ENCODE measurements at regions not wholly inside any gene's neighbourhood (a gene's known extent, or its start where the extent isn't known, plus 50 kb on each side); places are given as distances from the start of the nearest gene placed in this dataset.

DNA sequence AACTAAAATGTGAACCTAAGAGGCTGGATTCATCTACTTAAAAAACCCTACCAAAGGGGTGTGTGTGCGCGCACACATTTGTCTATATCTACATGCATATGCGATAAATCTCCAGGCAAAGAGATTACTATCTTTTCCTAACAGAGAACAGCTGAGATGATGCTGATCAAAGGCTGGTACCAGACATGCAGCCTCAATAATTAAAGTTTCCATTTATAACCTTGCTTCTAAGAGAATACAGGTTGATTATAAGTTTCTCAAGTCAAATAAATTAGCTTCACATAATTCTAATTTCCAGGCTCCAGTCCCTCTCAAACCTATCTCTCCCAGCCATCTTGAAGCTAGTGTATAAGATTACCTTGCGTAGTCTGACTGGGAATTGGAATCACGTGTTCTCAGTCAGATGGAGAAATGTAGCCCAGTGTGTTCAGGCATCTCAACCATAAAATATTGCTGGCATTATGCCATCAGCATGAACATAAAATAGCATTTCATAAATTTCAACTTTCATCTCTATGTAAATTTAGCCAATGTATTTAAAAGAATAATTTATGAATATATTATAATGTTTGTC is 1062.0 kb downstream of the XPNPEP1 start:
- no peak for DNase-seq (ENCODE audit: low spot score)

DNA sequence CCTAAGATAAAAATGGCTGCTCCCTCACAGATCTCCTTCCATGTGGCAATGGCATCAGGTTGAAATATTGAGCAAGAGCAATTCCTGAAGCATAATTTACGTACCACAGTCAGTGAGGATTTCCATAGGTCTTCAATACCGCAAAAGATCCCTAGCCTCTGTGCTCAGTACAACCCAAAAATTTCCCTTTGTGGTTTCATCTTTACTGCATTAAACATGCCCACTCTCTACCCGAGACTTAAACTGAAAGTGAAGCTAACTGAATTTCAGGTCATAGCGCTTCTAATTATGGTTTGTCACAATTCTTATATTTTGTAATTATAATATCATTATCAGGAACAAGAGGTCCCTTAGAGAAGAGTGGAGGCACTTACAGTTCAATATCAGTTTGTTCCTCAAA is 1071.1 kb downstream of the XPNPEP1 start:
- no peak for DNase-seq (ENCODE audit: low spot score)

DNA sequence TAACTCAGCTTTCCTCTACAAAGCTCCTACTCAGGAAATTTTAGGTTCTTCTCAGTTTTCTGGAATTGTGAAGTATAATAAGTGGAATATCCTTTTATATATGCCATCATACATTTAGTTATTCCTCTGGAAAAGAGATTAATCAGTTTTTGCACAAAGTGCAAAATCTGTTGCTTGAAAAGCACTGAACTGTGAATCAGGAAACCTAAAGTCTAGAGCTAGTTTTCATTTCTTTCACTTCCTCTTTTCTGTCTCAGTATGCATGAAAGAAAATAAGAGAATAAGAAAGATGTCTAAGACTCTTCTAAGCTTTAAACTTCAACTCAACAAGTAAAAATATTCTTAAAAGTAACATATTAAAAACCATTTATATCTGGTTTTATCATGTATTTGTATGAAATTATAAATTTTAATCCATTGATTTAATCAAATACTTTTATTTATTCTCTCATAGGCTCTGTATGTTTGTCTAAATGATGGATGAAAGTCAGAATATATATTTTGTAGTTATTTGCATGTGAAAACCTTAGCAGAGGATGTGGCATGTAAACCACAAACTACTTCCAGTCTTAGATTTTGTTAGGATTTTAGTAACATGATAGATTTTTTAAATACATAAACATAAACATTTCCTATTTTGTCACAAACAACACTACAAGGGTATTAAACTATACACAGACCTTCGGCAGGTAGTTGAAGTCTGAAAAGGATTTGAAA is 1073.0 kb downstream of the XPNPEP1 start:
- no peak for DNase-seq (ENCODE audit: low spot score)

DNA sequence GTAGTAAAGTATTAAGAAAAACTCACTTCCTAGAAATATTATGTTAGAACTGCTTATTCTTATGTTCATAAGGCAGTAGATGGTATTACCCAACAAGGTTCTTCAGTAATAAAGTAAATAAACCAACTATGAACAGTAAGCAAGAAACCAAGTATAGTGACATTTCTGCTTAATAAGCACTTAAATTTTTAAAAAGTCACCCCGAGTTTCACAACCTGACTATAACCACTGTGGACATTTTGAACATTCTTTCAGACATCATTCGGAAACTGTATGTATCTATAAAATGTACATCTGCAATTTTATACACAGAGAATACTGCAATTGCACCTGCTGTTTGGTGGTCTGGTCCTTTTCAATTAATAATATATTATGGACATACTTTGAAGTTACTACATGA is 1073.6 kb downstream of the XPNPEP1 start:
- DNase-seq (ENCODE audit: low spot score): no peak

DNA sequence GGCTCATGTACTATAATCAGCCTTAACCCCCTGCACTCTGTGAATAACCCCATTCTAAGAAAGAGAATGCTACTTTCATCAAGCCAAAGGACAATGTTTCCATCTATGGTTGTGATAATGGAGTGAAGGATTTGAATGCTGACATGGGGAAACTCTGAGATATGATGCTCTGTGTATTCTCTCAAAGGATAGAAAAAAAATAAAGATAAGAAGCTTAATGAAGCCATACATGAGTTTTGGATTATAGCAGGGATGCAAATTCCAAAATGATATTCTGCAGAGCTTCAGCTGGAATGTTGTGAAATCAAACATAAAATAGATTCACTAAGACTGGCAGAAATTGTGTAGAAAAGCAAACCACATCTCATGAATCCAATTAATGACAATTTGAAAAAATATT is 1074.1 kb downstream of the XPNPEP1 start:
- no peak for DNase-seq (ENCODE audit: low spot score)

DNA sequence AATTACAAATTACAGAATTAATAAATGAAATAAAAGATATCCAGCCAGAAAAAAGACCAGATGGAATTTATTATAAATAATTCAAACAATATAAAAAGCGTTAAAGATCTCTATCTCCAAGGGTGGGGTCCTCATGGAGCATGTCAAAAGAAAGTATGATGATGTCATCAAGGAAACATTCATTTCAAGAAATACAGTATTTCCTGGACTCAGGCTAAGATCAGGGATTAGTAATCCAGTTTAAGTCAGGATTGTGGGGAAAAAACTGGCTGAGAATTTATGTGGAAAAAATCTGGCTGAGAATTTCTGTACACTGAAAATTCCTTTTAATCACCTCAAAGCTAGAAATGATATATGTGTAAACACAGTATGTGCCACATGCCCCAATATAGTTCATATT is 1075.3 kb downstream of the XPNPEP1 start:
- DNase-seq (ENCODE audit: low spot score): no peak

DNA sequence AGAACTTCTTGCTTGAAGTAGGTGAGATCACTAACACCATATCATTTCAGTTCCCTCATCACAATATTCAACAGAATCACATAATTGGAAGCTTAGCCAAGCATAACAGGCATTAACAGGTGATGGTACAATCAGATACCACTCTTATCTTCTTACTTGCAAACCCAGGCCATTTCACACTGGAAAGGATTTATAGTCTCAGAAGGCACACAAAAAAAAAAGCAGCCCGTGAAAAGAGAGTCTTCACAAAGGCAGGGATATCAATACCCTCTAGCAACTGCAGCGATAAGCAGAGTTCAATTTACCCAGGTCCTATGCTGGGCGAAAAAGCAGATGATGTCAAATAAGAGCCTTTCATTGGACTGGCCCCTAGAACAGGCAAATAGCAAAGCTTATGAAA is 1082.4 kb downstream of the XPNPEP1 start:
- DNase-seq (ENCODE audit: low spot score): no peak

DNA sequence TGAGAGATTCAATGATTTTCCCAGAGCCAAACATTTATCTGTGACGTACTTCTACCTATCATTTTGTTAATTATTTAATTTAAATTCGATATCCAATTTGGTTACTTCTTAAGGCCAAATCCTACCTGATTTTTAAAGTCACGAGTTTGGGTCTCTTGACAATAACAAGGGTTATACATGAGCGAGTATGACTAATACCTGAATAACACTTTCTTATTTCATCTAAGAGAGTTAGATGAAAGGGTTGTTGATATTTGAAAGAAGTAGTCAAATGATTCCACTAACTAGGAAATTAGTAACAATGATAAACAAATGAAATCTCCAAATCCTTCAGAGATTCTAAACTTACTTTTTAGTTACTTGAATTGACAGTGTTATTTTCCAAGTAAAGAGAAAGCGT is 1086.9 kb downstream of the XPNPEP1 start:
- no peak for DNase-seq (ENCODE audit: low spot score)

DNA sequence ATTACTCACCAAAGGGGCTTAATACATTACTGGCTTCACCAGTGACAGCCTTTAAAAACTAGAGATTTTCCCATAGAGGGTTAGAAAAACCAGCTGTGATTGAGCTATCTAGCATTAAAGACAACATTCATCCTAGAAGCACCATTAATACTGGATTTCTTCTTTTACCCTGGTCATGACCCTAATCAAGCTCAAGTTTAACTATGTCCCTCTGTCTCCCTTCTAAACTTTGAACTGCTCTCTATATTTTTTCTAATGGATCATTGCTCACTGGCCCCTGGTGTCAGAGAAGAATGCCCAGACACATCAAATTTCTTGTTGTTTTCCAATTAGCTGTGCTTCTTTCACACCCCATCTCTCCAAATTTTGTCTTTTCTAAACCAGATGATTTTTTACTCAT is 1101.3 kb downstream of the XPNPEP1 start:
- no peak for DNase-seq (ENCODE audit: low spot score)

DNA sequence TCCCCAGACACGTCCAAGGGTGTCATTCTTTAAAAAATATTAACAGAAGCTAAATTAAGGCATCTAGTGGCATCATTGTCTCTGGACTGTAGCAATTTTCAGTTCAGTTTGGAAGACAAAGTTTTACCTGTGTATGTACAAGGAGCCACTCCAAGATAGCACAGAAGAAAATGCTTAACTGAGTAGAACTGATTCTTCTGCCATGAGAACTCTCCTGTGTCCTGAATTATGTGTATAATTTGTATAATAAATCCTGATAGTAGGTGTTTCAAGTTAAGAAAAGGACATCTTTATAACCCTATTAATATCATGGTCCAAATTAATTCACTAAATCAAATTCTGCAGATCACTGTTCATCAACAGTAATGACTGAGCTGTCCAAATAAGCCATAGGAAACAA is 1104.0 kb downstream of the XPNPEP1 start:
- no peak for DNase-seq (ENCODE audit: low spot score)

DNA sequence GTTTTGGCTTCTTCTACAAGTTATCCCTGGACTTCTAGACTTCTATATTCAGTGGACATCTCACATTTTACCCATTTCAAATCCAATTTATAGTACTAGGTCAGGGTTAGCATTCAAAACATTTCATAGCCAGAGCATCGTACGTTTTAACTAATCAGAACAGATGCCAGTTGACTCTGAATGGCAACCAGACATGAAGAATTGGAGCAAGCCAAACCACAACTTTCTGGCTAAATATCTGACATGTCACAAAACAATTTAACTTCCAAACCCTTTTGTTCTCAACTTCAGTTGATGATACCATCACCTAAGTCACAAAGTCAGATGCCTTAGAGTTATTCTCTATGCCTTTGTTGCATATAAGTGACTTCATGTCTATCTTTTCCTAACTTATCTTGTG is 1105.7 kb downstream of the XPNPEP1 start:
- DNase-seq (ENCODE audit: low spot score): no peak

DNA sequence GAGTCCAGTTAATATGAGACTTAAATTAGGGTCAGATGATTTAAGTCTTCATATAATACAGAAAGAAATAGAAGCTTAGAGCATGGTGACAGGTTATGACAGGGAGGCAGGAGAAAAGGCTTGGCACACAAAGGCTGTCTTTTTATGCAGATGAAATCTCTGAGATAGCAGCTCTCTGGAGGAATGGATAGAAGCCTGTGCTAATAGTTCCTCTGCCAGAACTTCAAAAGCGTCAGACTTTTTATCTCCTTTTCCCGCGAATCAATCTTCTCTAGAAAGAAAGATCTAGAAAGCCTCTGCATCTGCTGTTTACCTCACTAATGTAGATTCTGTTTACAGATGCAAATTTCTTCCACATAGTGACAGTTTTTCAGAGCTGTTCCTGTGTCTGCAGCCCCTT is 1106.2 kb downstream of the XPNPEP1 start:
- DNase-seq (ENCODE audit: low spot score): no peak

DNA sequence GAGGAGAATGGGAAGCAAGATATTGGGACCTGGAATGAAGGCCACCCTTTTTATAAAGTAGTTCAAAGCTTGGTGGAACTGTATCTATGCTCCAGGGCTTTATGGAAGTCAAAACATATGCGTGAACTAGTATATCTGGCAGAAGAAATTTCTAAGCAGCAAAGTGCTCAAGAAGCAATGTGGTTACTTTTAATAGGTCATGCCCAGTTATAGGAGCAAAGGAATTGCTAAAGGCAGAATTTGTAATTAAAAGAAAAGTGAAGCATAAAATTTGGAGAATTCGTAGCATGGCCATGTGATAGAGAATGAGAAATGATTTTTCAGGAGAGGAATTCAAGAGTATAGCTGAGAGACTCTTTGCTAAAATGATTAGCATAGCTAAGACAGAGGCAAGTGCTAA is 1110.4 kb downstream of the XPNPEP1 start:
- no peak for DNase-seq (ENCODE audit: low spot score)

DNA sequence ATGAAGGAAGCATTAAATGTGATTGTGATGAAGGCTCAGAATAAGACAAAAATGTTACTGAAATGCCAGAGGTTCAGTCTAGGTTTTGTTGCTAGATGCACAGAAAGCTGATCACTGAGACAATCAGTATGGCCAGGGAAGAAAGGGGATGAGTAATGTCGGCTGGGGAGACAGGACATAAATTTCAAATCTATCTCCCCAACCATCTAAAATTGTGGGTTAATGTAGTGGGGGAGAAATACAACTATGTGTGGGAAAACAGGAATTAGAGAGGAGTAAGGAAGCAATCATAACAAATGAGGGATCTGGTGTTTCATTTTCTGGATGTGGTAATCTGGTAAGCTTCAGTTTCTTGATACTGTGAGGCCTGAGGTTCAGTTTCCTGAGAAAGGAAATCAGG is 1111.0 kb downstream of the XPNPEP1 start:
- no peak for DNase-seq (ENCODE audit: low spot score)

DNA sequence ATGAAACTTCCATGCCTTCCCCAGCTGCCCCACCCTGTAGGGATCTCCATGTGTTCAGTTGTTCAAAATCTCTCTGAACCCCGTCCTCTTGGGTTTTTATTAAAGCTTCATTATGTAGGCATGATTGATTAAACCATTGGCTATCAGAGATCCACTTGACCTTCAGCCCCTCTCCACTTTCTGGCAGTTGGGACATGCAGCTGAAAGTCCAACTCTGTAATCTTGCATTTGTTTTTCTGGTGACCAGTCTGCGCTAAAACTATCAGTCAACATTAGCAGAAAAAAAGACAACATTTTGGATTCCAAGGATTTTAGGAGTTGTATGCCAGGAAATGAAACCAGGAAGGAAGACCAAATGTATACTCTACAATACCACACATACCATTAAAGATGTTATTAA is 1115.1 kb downstream of the XPNPEP1 start:
- no peak for DNase-seq (ENCODE audit: low spot score)

DNA sequence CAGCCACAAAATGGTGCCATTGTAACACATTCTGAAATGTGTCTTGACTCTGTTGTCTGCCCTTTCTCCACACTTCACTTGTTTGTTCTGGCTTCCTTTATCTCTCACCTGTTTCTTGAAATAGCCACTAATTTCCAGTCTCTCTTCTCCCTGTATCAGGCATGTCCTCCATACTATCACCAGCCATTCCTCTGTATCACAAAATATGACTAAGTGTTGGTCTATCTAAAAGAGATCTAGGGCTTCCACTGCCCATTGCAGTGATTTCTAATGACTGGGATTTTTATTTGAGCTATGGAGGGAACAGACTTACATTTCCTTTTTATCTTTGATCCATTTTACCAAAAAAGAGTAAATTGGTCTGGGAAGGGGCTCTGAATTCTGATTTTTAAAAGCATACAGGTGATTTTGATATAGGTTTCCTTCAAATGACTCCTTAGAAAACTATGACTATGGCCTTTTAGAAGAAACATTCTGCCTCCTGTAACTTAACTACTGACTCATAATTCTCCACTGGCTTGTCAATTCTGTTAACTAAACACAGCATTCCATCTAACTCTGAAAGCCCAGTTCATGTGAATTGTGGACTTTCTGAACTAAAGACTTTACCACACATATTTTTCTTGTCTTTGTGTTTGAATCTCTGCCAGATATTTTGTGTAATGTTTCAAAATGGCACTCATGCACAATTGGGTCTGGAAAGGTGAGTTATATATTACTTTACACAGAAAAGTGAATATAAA is 1121.4 kb downstream of the XPNPEP1 start:
- no peak for DNase-seq (ENCODE audit: low spot score)

DNA sequence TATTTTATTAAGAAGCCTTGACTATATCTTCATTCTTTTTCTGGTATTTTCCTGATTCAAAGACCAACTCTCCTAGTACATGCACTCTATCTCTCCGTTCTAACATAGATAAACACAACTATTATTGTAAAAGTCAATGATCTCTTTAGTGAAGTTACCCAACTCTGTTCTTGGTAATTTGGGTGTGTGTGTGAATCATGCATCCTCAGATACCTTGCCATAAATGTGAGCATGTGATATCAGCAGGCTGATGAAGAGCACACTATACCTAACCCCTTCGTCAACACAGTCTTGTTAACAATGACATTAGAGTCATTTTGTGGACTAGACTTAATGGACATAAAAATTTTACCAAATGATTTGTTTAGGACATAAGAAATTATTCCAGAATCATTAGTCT is 1122.1 kb downstream of the XPNPEP1 start:
- no peak for DNase-seq (ENCODE audit: low spot score)

DNA sequence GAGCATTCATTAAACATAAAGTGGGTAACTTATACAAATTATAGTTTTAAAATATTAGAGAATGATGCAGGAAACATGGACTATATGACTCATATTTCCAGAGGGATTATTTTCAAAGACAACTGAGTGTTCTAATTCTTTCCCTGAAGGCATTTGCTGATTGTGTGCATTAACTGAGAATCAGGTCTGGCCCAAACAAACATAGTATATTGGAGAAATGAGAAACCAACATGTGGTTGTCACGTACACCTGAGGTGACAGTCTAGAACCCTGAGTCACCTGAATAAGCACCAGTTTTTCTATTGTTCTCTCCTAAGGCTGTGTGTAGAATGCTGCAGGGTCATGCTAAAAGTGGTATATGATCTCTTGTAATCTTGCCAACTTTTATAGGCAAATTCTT is 1125.7 kb downstream of the XPNPEP1 start:
- DNase-seq (ENCODE audit: low spot score): no peak

DNA sequence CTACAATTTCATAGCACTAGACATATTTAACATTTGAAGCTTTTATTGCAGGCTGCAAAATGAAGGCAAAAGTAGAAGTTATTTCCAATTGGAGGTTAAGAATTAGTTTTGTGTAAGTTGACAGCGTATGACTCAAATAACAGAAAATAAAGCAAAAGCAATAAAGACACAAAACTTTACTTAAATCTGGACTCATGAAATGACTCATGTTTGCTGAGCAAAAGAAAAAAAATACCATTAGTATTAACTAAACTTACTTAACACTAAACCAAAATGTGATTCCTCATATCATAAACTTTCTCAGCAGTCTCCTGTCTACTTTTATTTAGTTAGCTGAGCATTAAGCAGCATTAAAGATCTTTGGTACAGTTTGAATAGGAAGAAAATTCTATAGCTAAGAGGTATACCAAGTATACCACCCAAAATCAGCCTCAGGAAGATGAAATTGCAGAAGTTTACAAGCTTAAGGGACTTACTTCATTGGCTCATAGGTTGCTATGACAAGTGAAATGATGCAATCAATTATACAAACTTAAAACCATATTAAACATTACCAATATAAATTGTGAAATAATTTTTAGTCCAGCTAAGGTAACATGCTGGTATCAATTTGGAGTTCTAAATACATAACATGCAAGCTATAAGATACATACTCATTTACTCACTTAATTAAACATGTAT is 1131.4 kb downstream of the XPNPEP1 start:
- DNase-seq (ENCODE audit: low spot score): no peak

DNA sequence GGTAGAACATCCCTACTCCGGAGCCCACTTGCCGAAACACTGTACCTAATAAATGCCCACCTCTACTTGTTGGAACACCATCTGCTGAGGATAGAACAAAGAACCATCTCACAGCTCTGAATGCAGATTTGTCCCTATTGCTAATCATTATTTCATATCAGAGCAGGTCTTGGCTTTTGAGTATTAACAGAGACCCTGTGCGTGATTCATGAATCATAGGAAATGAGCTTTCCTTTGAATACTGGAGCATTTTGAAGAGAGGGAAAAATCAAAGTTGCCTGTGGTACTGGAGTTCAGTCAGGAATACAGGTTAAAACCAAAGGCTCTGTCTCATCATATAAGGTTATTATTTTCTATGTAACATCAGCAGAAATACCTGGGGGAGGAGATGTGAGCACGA is 1132.3 kb downstream of the XPNPEP1 start:
- DNase-seq (ENCODE audit: low spot score): no peak

DNA sequence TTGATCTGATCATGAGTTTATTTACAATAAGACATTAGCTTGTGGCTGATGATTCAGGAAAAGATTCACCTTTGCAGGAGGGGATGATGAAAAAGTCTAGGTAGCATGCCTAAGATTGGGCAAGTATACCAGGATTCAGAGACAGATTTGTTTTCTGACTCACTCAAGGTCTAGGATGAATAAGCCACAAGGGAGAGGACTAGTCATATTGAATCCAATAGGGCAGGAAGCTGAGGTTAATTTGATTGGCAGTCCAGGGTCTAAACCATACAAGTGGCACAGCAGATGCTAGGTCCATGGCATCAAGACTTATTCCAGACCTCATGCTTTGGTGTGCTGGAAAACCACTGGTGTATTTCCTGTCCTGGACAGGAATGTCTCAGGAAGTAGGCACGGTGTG is 1133.4 kb downstream of the XPNPEP1 start:
- no peak for DNase-seq (ENCODE audit: low spot score)

DNA sequence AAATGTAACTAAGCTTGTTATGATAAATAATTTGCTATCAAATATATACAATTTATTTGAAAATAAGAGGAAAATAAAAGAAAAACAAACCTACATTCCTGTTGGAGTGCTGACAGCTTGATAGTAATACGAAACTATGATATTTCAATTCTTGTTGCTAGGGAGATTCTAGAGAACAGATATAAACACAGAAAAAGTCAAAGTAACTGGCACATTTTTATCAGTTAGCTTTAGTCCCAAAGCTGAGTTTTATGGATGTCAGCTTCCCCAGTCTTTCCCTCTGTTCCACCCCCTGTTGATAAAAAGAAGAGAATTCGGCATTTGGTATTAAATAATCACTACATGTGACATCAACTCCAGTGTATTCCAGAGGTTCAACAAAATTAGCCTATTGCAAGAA is 1134.0 kb downstream of the XPNPEP1 start:
- no peak for DNase-seq (ENCODE audit: low spot score)

DNA sequence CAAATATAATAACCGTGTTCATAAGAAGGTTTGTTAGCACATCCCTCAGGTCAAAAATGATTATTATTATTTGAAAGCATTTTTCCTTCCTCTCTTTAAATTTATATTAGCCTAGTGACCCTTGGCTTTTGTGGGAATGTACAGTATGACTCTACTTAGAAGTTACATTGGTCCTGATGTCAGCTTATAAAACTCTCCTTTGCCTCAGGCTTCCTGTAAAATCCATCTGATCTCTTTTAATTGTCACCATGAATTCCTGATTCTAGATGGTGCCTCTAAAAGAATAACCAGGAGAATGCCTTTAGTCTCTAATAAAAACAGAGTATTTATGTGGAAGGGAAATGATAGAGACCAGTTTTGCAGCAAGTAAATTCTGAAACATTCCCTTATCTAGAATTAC is 1134.4 kb downstream of the XPNPEP1 start:
- no peak for DNase-seq (ENCODE audit: low spot score)
